Testis (tissue), 2 donors: ENCODE measurements at regions not wholly inside any gene's neighbourhood (a gene's known extent, or its start where the extent isn't known, plus 50 kb on each side); places are given as distances from the start of the nearest gene placed in this dataset.

ENCODE experiments used
- DNase-seq: peaks from one replicate; pipeline ENCODE4 v3.0.0-alpha.2; 2019
- H3K27ac ChIP-seq, 2 donors: fragments of 200-600 bp; sonication (generic); one replicate each; pipeline ENCODE4 v1.5.1; 2019
- H3K27me3 ChIP-seq: fragments of 200-600 bp; sonication (generic); one replicate; pipeline ENCODE4 v1.5.1; 2019
- H3K36me3 ChIP-seq: fragments of 200-600 bp; sonication (generic); one replicate; pipeline ENCODE4 v1.5.1; 2017; ENCODE audit warnings: low read depth; ENCODE audit errors: missing control alignments
- H3K4me1 ChIP-seq: fragments of 200-600 bp; sonication (generic); one replicate; pipeline ENCODE4 v1.5.1; 2019
- H3K4me3 ChIP-seq, 2 donors: fragments of 200-600 bp; sonication (generic); one replicate each; pipeline ENCODE4 v1.5.1; 2017 to 2019
- H3K9me3 ChIP-seq: fragments of 200-600 bp; sonication (generic); one replicate; pipeline ENCODE4 v1.5.1; 2017
- POLR2A ChIP-seq: fragments of 450-650 bp; IDR thresholded peaks from one replicate; pipeline ENCODE4 v1.6.1; 2017; ENCODE audit warnings: antibody characterized with exemption, mild to moderate bottlenecking, moderate library complexity
- WGBS, 2 donors: methylation state at CpG; one replicate each; pipeline ENCODE4 v1.1.5; 2018; 5-methylcytosine and 5-hydroxymethylcytosine counted together
- intact Hi-C: fragments of 100-400 bp; cut with DNase I; formaldehyde crosslinking; loops from one replicate; pipeline ENCODE4 v1.15.1; 2023; ENCODE audit warnings: low total_unique reads
- TF ChIP-seq, protein P1 (sequence below), 3 experiments: fragments of 450-650 bp in 2 of 3; fragments of 200-600 bp in 1 of 3; sonication (generic) in 1 of 3; IDR thresholded peaks; one replicate each; pipeline ENCODE4 v1.5.1; 2016 to 2019; ENCODE audit warnings: antibody characterized with exemption in 3 of 3, mild to moderate bottlenecking in 2 of 3, moderate library complexity in 1 of 3

DNA sequence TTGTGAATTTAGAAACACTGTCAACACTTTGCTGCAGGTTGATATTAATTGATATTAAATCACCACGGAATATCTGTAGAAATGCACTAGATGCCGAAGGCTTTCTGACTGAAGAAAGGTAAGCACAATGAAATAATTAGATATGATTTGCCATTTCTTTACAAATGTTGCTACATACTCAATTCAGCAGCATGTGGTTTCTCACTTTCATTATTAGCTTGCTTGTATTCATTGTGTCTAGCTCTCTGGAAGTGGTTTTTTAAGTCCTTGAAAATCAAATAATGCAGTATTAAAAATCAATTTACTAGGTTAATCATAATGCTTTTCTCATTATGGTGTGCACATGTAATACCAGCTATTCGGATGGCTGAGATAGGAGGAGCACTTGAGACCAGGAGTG lies 231.3 kb upstream of the MARCKS start:
- Histone ChIP-seq H3K27ac (no peak overlapping the region), H3K4me3 (no peak overlapping the region), H3K9me3 (no peaks in the 10 kb centered on the region), H3K4me1 (peaks cover 6% of the 10 kb centered on the region), H3K36me3 (no peaks in the 10 kb centered on the region), H3K27me3 (no peaks in the 10 kb centered on the region)
- no peak for DNase-seq
- 89 to 90% methylated on average over 3 of the region's 3 CpGs for WGBS, 2 donors
- TF ChIP-seq, protein P1, sequence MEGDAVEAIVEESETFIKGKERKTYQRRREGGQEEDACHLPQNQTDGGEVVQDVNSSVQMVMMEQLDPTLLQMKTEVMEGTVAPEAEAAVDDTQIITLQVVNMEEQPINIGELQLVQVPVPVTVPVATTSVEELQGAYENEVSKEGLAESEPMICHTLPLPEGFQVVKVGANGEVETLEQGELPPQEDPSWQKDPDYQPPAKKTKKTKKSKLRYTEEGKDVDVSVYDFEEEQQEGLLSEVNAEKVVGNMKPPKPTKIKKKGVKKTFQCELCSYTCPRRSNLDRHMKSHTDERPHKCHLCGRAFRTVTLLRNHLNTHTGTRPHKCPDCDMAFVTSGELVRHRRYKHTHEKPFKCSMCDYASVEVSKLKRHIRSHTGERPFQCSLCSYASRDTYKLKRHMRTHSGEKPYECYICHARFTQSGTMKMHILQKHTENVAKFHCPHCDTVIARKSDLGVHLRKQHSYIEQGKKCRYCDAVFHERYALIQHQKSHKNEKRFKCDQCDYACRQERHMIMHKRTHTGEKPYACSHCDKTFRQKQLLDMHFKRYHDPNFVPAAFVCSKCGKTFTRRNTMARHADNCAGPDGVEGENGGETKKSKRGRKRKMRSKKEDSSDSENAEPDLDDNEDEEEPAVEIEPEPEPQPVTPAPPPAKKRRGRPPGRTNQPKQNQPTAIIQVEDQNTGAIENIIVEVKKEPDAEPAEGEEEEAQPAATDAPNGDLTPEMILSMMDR (IDR thresholded peaks at IDR 0.05) = no peak
- TF ChIP-seq POLR2A = no peak
- intact Hi-C loops = no loop called here

DNA sequence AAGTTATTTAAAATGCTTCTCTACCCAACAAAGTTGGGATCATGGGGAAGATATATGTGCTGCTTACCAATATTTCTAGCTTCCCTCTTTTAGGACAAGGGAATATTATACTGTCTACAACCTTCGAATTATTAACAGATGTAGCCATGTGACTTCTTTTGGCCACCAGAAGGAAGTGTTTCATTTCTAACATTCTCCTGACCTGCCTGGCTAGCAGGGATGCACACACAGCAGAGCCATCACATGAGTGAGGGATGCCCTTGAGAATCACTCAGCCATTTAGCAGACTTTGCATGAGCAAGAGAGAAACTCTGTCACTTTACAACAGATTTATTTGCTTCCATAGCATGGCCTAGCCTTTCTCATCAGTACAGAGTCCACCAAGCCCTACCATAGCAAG lies 230.7 kb upstream of the MARCKS start:
- 94 to 100% methylated on average over 1 of the region's 1 CpG for WGBS, 2 donors
- Histone ChIP-seq H3K9me3 (no peaks in the 10 kb centered on the region), H3K36me3 (no peaks in the 10 kb centered on the region), H3K27me3 (no peaks in the 10 kb centered on the region), H3K27ac (no peak overlapping the region), H3K4me3 (no peak overlapping the region), H3K4me1 (peaks cover 6% of the 10 kb centered on the region)
- intact Hi-C loops = no loop called here
- no peak for TF ChIP-seq POLR2A
- TF ChIP-seq, protein P1 (IDR thresholded peaks at IDR 0.05) = no peak
- DNase-seq = no peak

DNA sequence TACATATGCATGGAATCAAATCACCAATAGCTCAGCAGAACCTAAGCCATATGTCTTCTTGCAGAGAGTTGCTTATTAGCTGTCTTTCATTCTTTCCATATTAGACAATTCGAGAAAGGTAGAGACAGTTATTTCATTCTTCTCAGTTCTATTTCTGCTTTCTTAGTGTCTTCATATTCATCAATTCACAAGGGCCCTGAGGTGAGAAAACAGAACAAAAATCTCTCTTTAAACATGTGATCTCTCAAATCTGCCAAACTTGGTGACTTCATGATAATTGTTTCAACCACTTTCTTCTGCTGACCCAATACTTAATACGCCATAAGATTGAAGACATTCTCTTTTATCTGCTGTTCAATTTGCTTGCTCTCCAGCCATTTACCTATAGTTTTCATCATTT lies 229.7 kb upstream of the MARCKS start:
- H3K27ac ChIP-seq = no peak overlapping the region
- H3K27me3 ChIP-seq = no peaks in the 10 kb centered on the region
- H3K4me1 ChIP-seq = peaks cover 6% of the 10 kb centered on the region
- intact Hi-C loops = no loop called here
- H3K36me3 ChIP-seq = no peaks in the 10 kb centered on the region
- H3K4me3 ChIP-seq = no peak overlapping the region
- WGBS, 2 donors = 88 to 91% methylated on average over 2 of the region's 2 CpGs
- DNase-seq = no peak
- H3K9me3 ChIP-seq = no peaks in the 10 kb centered on the region
- TF ChIP-seq, protein P1 (IDR thresholded peaks at IDR 0.05) = no peak
- no peak for TF ChIP-seq POLR2A

DNA sequence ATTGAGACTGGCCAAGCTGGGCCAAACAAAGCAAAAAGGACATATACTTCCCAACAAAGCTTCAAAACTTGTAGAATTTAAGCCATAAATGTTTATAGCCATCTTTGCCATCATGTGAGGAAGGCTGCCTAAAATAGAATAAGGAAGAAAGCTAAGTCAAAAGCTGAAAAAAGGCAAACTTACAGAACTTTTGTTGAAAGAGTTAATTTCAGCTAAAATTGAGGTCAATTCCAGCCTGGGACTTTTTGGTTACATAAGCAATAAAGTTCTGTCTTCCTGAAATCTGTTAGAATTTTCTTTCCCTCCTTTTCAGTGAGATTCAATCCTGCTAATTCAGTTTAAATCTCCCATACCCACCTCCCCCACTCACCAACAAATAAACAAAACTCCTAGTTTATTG lies 227.9 kb upstream of the MARCKS start:
- H3K4me1 ChIP-seq = peaks cover 6% of the 10 kb centered on the region
- no peak overlapping the region for H3K27ac ChIP-seq
- intact Hi-C loops = no loop called here
- no peaks in the 10 kb centered on the region for H3K27me3 ChIP-seq
- no peak overlapping the region for H3K4me3 ChIP-seq
- DNase-seq = no peak
- TF ChIP-seq, protein P1 (IDR thresholded peaks at IDR 0.05) = no peak
- TF ChIP-seq POLR2A = no peak
- no peaks in the 10 kb centered on the region for H3K9me3 ChIP-seq
- no peaks in the 10 kb centered on the region for H3K36me3 ChIP-seq

DNA sequence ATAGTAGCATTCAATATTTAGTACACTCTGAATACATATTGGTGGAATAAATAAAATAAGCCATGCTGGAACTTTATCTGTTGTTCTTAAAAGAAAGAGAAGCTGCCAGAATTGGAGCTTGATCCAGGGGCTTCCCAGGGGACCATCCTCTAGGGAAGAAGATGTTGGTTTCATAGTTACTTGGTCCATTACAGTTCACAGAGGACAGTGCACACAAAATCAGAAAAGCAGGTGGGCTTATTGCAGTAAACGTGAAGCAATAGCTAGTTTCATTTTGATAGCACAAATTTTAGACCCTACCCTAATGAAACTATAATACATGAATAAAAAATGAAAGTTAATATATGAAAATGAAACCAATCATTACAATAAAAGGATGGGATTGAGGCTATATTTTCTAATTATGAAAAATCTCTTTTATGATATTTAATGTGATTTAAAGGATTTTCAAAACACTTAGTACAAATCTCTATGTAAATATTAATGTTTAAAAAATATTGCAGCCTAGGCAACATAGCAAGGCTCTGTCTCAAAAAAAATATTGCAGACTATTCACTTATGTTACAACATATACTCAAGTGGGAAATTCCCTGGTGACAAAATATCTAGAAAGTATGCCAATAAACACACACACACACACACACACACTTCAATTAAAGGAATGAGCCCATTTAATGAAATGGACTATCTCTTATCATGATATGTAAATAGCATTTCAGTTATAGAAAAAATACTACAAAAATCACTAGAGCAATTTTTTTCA lies 227.0 kb upstream of the MARCKS start:
- intact Hi-C loops = no loop called here
- Histone ChIP-seq H3K4me1 (peaks cover 6% of the 10 kb centered on the region), H3K9me3 (no peaks in the 10 kb centered on the region), H3K27ac (no peak overlapping the region), H3K27me3 (no peaks in the 10 kb centered on the region), H3K4me3 (no peak overlapping the region), H3K36me3 (no peaks in the 10 kb centered on the region)
- TF ChIP-seq, protein P1 (IDR thresholded peaks at IDR 0.05) = no peak
- TF ChIP-seq POLR2A = no peak
- no peak for DNase-seq
- WGBS, 2 donors = 48 to 72% methylated on average over 1 of the region's 1 CpG
